HCT116 (cell line): ENCODE measurements at regions not wholly inside any gene's neighbourhood (a gene's known extent, or its start where the extent isn't known, plus 50 kb on each side); places are given as distances from the start of the nearest gene placed in this dataset.

Experiments used
- ATAC-seq: fragments of 200-7000 bp; cut with Tn5 transposase; 2 replicates; pipeline ENCODE4 v1.9.1; 2020; ENCODE audit warnings: mild to moderate bottlenecking, moderate library complexity
- BruUV-seq: library from RNA; stranded (reverse); fragments of 400-500 nt; replicated peaks from 2 replicates; lab custom pipeline; 2021; lab: Mats Ljungman, UMichigan
- CTCF ChIA-PET: fragments of 300-600 bp; sonication (Branson Sonifier 250); formaldehyde crosslinking; loops from one replicate; lab custom pipeline; 2021; ENCODE audit warnings: antibody characterized with exemption; lab: Charles Lee
- POLR2A ChIA-PET: fragments of 300-600, 350-600 bp; sonication (Branson Sonifier 250); formaldehyde crosslinking; loops from one replicate; lab custom pipeline; 2021; ENCODE audit warnings: antibody characterized with exemption; lab: Charles Lee
- RAD21 ChIA-PET, 2 experiments: fragments of 300-600 bp; sonication (Branson Sonifier 250); formaldehyde crosslinking; loops; one replicate each; lab custom pipeline; 2023; ENCODE audit warnings: low total read pairs in 2 of 2; ENCODE audit not compliant: uncharacterized antibody in 2 of 2, unreplicated experiment in 2 of 2, low non-redundant PET in 1 of 2; lab: Charles Lee
- DNase-seq: peaks from one replicate; pipeline ENCODE4 v3.0.0-alpha.2; 2010; ENCODE audit warnings: low read depth, low spot score
- H2AFZ ChIP-seq: fragments of 200-600 bp; shearing (Covaris generic), sonication (generic); 2 replicates; pipeline ENCODE4 v1.6.1; 2017; ENCODE audit warnings: low read depth, mixed run types, mixed read lengths, antibody characterized with exemption, low read length; ENCODE audit not compliant: poor library complexity, severe bottlenecking
- H3K27ac ChIP-seq: 2 replicates; pipeline ENCODE4 v1.5.1; 2012; ENCODE audit warnings: low read depth, low read length
- H3K27me3 ChIP-seq: fragments of 200-600 bp; sonication (generic); 2 replicates; pipeline ENCODE4 v1.6.1; 2016; ENCODE audit warnings: mixed run types, low read length, mixed read lengths; ENCODE audit not compliant: insufficient read depth
- H3K36me3 ChIP-seq, 2 experiments: fragments of 200-500 bp in 1 of 2; fragments of 200-600 bp in 1 of 2; sonication (Bioruptor generic) in 1 of 2; sonication (generic) in 1 of 2; 2 replicates each; pipeline versions ENCODE4 v1.5.1 to v1.6.1; 2014 to 2016; ENCODE audit warnings: low read length in 2 of 2, inconsistent platforms in 1 of 2, mixed read lengths in 1 of 2, mixed run types in 1 of 2; ENCODE audit not compliant: insufficient read depth in 2 of 2, control insufficient read depth in 1 of 2
- H3K4me1 ChIP-seq, 2 experiments: fragments of 200-600 bp in 1 of 2; sonication (generic) in 1 of 2; 2 replicates each; pipeline versions ENCODE4 v1.5.1 to v1.6.1; 2012 to 2017; ENCODE audit warnings: low read length in 2 of 2, inconsistent platforms in 1 of 2, mild to moderate bottlenecking in 1 of 2, mixed read lengths in 1 of 2, mixed run types in 1 of 2, moderate library complexity in 1 of 2; ENCODE audit not compliant: insufficient read depth in 2 of 2, control insufficient read depth in 1 of 2
- H3K4me2 ChIP-seq: fragments of 200-600 bp; sonication (generic); 2 replicates; pipeline ENCODE4 v1.6.1; 2017; ENCODE audit warnings: mixed run types, low read length, mixed read lengths
- H3K4me3 ChIP-seq, 2 experiments: fragments of 200-600 bp in 1 of 2; sonication (generic) in 1 of 2; replicated peaks in 1 of 2; 2 replicates each; pipeline ENCODE4 v1.5.1; 2011 to 2016; ENCODE audit warnings: low read length in 2 of 2, control low read depth in 1 of 2, low read depth in 1 of 2, mild to moderate bottlenecking in 1 of 2, mixed read lengths in 1 of 2, mixed run types in 1 of 2
- H3K79me2 ChIP-seq: fragments of 200-600 bp; sonication (generic); 2 replicates; pipeline ENCODE4 v1.6.1; 2017; ENCODE audit warnings: mild to moderate bottlenecking, mixed run types, low read length, moderate library complexity, mixed read lengths; ENCODE audit not compliant: insufficient read depth
- H3K9ac ChIP-seq: fragments of 200-600 bp; sonication (generic); 2 replicates; pipeline ENCODE4 v1.6.1; 2016; ENCODE audit warnings: low read length, mixed read lengths
- H3K9me2 ChIP-seq: fragments of 200-600 bp; sonication (generic), shearing (Covaris generic); 2 replicates; pipeline ENCODE4 v1.6.1; 2017; ENCODE audit warnings: mixed run types, mild to moderate bottlenecking, moderate library complexity; ENCODE audit not compliant: insufficient read depth
- H3K9me3 ChIP-seq, 2 experiments: fragments of 200-500 bp in 1 of 2; fragments of 200-600 bp in 1 of 2; sonication (Bioruptor generic) in 1 of 2; sonication (generic) in 1 of 2; 2 replicates each; pipeline ENCODE4 v1.6.1; 2014 to 2017; ENCODE audit warnings: low read length in 2 of 2, mixed read lengths in 2 of 2, inconsistent platforms in 1 of 2, low read depth in 1 of 2, mild to moderate bottlenecking in 1 of 2, mixed run types in 1 of 2, moderate library complexity in 1 of 2; ENCODE audit not compliant: control insufficient read depth in 1 of 2, insufficient read depth in 1 of 2
- H4K20me1 ChIP-seq: fragments of 200-600 bp; sonication (generic), shearing (Covaris generic); 2 replicates; pipeline ENCODE4 v1.6.1; 2017; ENCODE audit warnings: mixed run types, mild to moderate bottlenecking, moderate library complexity; ENCODE audit not compliant: insufficient read depth
- CEBPB ChIP-seq: IDR thresholded peaks from 2 replicates; pipeline ENCODE4 v1.6.1; 2012; ENCODE audit warnings: low read depth
- RAD21 ChIP-seq: IDR thresholded peaks from 2 replicates; pipeline ENCODE4 v1.6.1; 2012; ENCODE audit warnings: low read depth, mild to moderate bottlenecking
- SP1 ChIP-seq: IDR thresholded peaks from 2 replicates; pipeline ENCODE4 v1.6.1; 2012; ENCODE audit warnings: low read depth
- TCF7L2 ChIP-seq: IDR thresholded peaks from 2 replicates; pipeline ENCODE4 v1.7.0; 2011; ENCODE audit warnings: borderline replicate concordance, inconsistent platforms; ENCODE audit not compliant: insufficient read depth, insufficient read length; ENCODE audit errors: extremely low read depth
- intact Hi-C: fragments of 100-400 bp; cut with micrococcal nuclease; formaldehyde crosslinking; loops from 2 replicates; pipeline ENCODE4 v1.10.0; 2022
- TF ChIP-seq, protein P1 (sequence below): IDR thresholded peaks from 2 replicates; pipeline ENCODE4 v1.6.1; 2012
- TF ChIP-seq, protein P2 (sequence below): IDR thresholded peaks from 2 replicates; pipeline ENCODE4 v1.6.1; 2012; ENCODE audit warnings: low read depth
- TF ChIP-seq, protein P3 (sequence below), 3 experiments: fragments of 200-600 bp in 1 of 3; sonication (generic) in 1 of 3; IDR thresholded peaks in 2 of 3; conservative IDR thresholded peaks in 1 of 3; 2 replicates each; pipeline ENCODE4 v1.5.1; 2012 to 2017; ENCODE audit warnings: low read depth in 2 of 3, low read length in 2 of 3, antibody characterized with exemption in 1 of 3, borderline replicate concordance in 1 of 3, control low read depth in 1 of 3, mild to moderate bottlenecking in 1 of 3, mixed read lengths in 1 of 3, mixed run types in 1 of 3, moderate library complexity in 1 of 3; ENCODE audit not compliant: insufficient read depth in 1 of 3

DNA sequence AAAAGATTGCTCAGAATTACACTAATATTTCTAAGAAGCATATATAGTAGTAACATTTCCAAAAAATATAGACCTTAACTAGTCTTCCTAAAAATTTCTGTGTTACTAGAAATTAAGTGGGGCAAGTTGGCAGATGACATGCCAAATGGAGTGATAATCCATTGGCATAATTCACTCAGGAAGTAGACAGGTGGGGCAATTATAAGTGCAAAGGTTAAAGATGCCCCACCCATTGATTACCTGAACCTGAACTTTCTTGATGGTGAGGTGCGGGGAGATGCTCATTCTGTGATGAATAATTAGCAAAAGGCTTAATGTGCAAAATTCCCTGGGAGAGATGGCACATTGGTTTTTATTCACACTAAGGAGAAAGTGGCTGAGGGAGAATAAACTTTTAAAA is 145.8 kb upstream of the RASGEF1B start:
- ATAC-seq (no peak), DNase-seq (no peak)
- Histone ChIP-seq H3K4me3 (no peak overlapping the region), H4K20me1 (no peaks in the 10 kb centered on the region), H3K27ac (no peak overlapping the region), H3K9me2 (no peaks in the 10 kb centered on the region), H3K4me1 (no peaks in the 10 kb centered on the region), H3K4me2 (no peak overlapping the region), H3K36me3 (no peaks in the 10 kb centered on the region), H3K27me3 (peaks cover 4% of the 10 kb centered on the region; the same call in 1 of the 2 replicates), H2AFZ (no peak overlapping the region), H3K79me2 (no peaks in the 10 kb centered on the region), H3K9me3 (no peaks in the 10 kb centered on the region), H3K9ac (no peak overlapping the region)
- no TSS peak for BruUV-seq
- intact Hi-C loops: no loop called here
- RAD21 ChIA-PET: no interaction called here
- TF ChIP-seq RAD21: no peak
- no peak for TF ChIP-seq TCF7L2
- no peak for TF ChIP-seq CEBPB
- TF ChIP-seq, protein P1, sequence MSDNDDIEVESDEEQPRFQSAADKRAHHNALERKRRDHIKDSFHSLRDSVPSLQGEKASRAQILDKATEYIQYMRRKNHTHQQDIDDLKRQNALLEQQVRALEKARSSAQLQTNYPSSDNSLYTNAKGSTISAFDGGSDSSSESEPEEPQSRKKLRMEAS: no peak
- TF ChIP-seq SP1: no peak
- TF ChIP-seq, protein P2, sequence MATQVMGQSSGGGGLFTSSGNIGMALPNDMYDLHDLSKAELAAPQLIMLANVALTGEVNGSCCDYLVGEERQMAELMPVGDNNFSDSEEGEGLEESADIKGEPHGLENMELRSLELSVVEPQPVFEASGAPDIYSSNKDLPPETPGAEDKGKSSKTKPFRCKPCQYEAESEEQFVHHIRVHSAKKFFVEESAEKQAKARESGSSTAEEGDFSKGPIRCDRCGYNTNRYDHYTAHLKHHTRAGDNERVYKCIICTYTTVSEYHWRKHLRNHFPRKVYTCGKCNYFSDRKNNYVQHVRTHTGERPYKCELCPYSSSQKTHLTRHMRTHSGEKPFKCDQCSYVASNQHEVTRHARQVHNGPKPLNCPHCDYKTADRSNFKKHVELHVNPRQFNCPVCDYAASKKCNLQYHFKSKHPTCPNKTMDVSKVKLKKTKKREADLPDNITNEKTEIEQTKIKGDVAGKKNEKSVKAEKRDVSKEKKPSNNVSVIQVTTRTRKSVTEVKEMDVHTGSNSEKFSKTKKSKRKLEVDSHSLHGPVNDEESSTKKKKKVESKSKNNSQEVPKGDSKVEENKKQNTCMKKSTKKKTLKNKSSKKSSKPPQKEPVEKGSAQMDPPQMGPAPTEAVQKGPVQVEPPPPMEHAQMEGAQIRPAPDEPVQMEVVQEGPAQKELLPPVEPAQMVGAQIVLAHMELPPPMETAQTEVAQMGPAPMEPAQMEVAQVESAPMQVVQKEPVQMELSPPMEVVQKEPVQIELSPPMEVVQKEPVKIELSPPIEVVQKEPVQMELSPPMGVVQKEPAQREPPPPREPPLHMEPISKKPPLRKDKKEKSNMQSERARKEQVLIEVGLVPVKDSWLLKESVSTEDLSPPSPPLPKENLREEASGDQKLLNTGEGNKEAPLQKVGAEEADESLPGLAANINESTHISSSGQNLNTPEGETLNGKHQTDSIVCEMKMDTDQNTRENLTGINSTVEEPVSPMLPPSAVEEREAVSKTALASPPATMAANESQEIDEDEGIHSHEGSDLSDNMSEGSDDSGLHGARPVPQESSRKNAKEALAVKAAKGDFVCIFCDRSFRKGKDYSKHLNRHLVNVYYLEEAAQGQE: no peak
- TF ChIP-seq, protein P3, sequence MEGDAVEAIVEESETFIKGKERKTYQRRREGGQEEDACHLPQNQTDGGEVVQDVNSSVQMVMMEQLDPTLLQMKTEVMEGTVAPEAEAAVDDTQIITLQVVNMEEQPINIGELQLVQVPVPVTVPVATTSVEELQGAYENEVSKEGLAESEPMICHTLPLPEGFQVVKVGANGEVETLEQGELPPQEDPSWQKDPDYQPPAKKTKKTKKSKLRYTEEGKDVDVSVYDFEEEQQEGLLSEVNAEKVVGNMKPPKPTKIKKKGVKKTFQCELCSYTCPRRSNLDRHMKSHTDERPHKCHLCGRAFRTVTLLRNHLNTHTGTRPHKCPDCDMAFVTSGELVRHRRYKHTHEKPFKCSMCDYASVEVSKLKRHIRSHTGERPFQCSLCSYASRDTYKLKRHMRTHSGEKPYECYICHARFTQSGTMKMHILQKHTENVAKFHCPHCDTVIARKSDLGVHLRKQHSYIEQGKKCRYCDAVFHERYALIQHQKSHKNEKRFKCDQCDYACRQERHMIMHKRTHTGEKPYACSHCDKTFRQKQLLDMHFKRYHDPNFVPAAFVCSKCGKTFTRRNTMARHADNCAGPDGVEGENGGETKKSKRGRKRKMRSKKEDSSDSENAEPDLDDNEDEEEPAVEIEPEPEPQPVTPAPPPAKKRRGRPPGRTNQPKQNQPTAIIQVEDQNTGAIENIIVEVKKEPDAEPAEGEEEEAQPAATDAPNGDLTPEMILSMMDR (IDR thresholded peaks at IDR 0.05 in 2 of 3, conservative IDR thresholded peaks at IDR 0.05 in 1 of 3; ENCODE audit: borderline replicate concordance in 1 of 3, insufficient read depth in 1 of 3, low read depth in 2 of 3, low read length in 2 of 3): no peak
- POLR2A ChIA-PET: no interaction called here
- CTCF ChIA-PET: no interaction called here
